Spleen (tissue), 11 donors: ENCODE measurements at regions not wholly inside any gene's neighbourhood (a gene's known extent, or its start where the extent isn't known, plus 50 kb on each side); places are given as distances from the start of the nearest gene placed in this dataset.

Source experiments
- DNase-seq: peaks from one replicate; pipeline ENCODE4 v3.0.0-alpha.2; 2020
- H3K27ac ChIP-seq, 8 donors: fragments of 200-600 bp; sonication (generic) in 7 of 8; 1 replicate in 4 of 8; 2 replicates in 4 of 8; pipeline versions ENCODE4 v1.5.0 to v1.8.0; 2016 to 2021; ENCODE audit warnings: inconsistent platforms in 4 of 8, mild to moderate bottlenecking in 4 of 8, moderate library complexity in 1 of 8
- H3K27me3 ChIP-seq, 7 donors: fragments of 200-600 bp; sonication (generic) in 6 of 7; replicated peaks in 1 of 7; 1 replicate in 4 of 7; 2 replicates in 3 of 7; pipeline versions ENCODE4 v1.5.0 to v1.8.0; 2016 to 2021; ENCODE audit warnings: inconsistent platforms in 3 of 7, mild to moderate bottlenecking in 1 of 7
- H3K36me3 ChIP-seq, 6 donors: fragments of 200-600 bp; sonication (generic) in 5 of 6; 1 replicate in 4 of 6; 2 replicates in 2 of 6; pipeline versions ENCODE4 v1.5.0 to v1.8.0; 2016 to 2021; ENCODE audit warnings: inconsistent platforms in 2 of 6
- H3K4me1 ChIP-seq, 6 donors: fragments of 200-600 bp; sonication (generic) in 5 of 6; 1 replicate in 3 of 6; 2 replicates in 3 of 6; pipeline versions ENCODE4 v1.5.0 to v1.8.0; 2016 to 2021; ENCODE audit warnings: inconsistent platforms in 3 of 6
- H3K4me3 ChIP-seq, 8 donors: fragments of 200-600 bp; sonication (generic) in 7 of 8; 1 replicate in 4 of 8; 2 replicates in 4 of 8; pipeline versions ENCODE4 v1.5.0 to v1.8.0; 2016 to 2021; ENCODE audit warnings: inconsistent platforms in 4 of 8, mild to moderate bottlenecking in 4 of 8, moderate library complexity in 2 of 8
- H3K9me3 ChIP-seq, 8 donors: fragments of 200-600 bp; sonication (generic) in 7 of 8; 1 replicate in 4 of 8; 2 replicates in 4 of 8; pipeline versions ENCODE4 v1.5.0 to v1.8.0; 2016 to 2021; ENCODE audit warnings: inconsistent platforms in 4 of 8
- POLR2A ChIP-seq, 3 donors: fragments of 450-650 bp; IDR thresholded peaks; one replicate each; pipeline ENCODE4 v1.5.1; 2017; ENCODE audit warnings: antibody characterized with exemption in 3 of 3, mild to moderate bottlenecking in 1 of 3
- POLR2AphosphoS5 ChIP-seq, 3 donors: sonication (generic); formaldehyde crosslinking; IDR thresholded peaks; one replicate each; pipeline ENCODE4 v1.5.1; 2017; ENCODE audit warnings: antibody characterized with exemption in 3 of 3
- WGBS, 5 donors: extraction: QIAGEN DNeasy Blood & Tissue Kit in 3 of 5; methylation state at CpG; one replicate each; pipeline versions ENCODE4 v1.1.5 to v1.1.7; 2013 to 2018; 5-methylcytosine and 5-hydroxymethylcytosine counted together
- intact Hi-C: fragments of 100-400 bp; cut with DNase I; formaldehyde crosslinking; loops from one replicate; pipeline ENCODE4 v1.15.0; 2023; ENCODE audit warnings: low total_unique reads
- TF ChIP-seq, protein P1 (sequence below), 11 experiments: fragments of 200-600 bp in 7 of 11; fragments of 450-650 bp in 4 of 11; sonication (generic) in 4 of 11; IDR thresholded peaks in 8 of 11; conservative IDR thresholded peaks in 3 of 11; 1 replicate in 7 of 11; 2 replicates in 4 of 11; pipeline versions ENCODE4 v1.4.0 to v1.8.0; 2016 to 2021; ENCODE audit warnings: antibody characterized with exemption in 11 of 11, inconsistent platforms in 4 of 11, mild to moderate bottlenecking in 1 of 11
- donor health status: healthy with polysubstance abuse.
- donor health status: DM: no; HTN: no; CAD: no; lungs with moderate emphysema.
- donor health status: DM: no; HTN: no; CAD: no.
- donor health status: Bipolar disorder and iron deficiency.
- donor health status: healthy.
- donor health status: DM: no; HTN: no; CAD: no.
- donor health status: DM: yes; HTN: yes; CAD: no.

- H3K4me3 ChIP-seq: no peak overlapping the region
- peak; percentile 80 for DNase-seq
- 25 to 40% (median 30%) methylated on average over 11 of the region's 11 CpGs for WGBS, 5 donors
- H3K27me3 ChIP-seq: no peaks in the 10 kb centered on the region
- peaks cover 0 to 28% (median 10%) of the 10 kb centered on the region in 6 donors for H3K4me1 ChIP-seq
- no peaks in the 10 kb centered on the region for H3K36me3 ChIP-seq
- intact Hi-C loops: loop anchor here (5.0 to 10.0 kb wide), 2 partner anchors 303 to 381 kb away; no protein-coding TSS in a partner anchor
- H3K9me3 ChIP-seq: no peaks in the 10 kb centered on the region
- H3K27ac ChIP-seq: no peak overlapping the region
- TF ChIP-seq POLR2A (IDR thresholded peaks at IDR 0.05): no peak
- TF ChIP-seq, protein P1, sequence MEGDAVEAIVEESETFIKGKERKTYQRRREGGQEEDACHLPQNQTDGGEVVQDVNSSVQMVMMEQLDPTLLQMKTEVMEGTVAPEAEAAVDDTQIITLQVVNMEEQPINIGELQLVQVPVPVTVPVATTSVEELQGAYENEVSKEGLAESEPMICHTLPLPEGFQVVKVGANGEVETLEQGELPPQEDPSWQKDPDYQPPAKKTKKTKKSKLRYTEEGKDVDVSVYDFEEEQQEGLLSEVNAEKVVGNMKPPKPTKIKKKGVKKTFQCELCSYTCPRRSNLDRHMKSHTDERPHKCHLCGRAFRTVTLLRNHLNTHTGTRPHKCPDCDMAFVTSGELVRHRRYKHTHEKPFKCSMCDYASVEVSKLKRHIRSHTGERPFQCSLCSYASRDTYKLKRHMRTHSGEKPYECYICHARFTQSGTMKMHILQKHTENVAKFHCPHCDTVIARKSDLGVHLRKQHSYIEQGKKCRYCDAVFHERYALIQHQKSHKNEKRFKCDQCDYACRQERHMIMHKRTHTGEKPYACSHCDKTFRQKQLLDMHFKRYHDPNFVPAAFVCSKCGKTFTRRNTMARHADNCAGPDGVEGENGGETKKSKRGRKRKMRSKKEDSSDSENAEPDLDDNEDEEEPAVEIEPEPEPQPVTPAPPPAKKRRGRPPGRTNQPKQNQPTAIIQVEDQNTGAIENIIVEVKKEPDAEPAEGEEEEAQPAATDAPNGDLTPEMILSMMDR (IDR thresholded peaks at IDR 0.05 in 8 of 11, conservative IDR thresholded peaks at IDR 0.05 in 3 of 11): peak; percentile 40 to 77 (median 68)
These were observed 79.5 kb upstream of the HTR4 start for GRCh38 chr5:148733601-148734438.

DNA sequence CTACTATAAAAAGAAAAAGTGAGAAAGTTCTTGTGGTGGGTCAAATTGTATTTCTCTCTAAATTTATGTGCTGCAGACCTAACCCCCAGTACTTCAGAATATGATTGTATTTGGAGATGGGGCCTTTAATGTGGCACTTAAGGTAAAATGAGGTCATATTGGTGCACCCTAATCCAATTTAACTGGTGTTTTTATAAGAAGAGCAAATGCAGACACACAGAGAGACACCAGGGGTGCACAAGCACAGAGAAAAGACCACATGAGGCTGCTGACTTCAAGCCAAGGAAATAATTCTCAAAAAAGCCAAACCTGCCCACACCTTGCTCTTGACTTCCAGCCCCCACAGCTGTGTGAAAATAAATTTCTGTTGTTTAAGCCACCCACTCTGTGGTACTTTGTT lies 80.2 kb upstream of the HTR4 start:
- intact Hi-C loops: loop anchor here (5.0 to 10.0 kb wide), 2 partner anchors 303 to 380 kb away; no protein-coding TSS in a partner anchor
- no peak overlapping the region for H3K27ac ChIP-seq
- TF ChIP-seq POLR2AphosphoS5 (IDR thresholded peaks at IDR 0.05): no peak
- no peak for TF ChIP-seq POLR2A (IDR thresholded peaks at IDR 0.05)
- TF ChIP-seq, protein P1 (IDR thresholded peaks at IDR 0.05 in 8 of 11, conservative IDR thresholded peaks at IDR 0.05 in 3 of 11): no peak
- H3K4me3 ChIP-seq: no peak overlapping the region
- H3K4me1 ChIP-seq: peaks cover 0 to 33% (median 10%) of the 10 kb centered on the region in 6 donors
- DNase-seq: no peak
- H3K9me3 ChIP-seq: no peaks in the 10 kb centered on the region
- H3K36me3 ChIP-seq: no peaks in the 10 kb centered on the region
- no peaks in the 10 kb centered on the region for H3K27me3 ChIP-seq

DNA sequence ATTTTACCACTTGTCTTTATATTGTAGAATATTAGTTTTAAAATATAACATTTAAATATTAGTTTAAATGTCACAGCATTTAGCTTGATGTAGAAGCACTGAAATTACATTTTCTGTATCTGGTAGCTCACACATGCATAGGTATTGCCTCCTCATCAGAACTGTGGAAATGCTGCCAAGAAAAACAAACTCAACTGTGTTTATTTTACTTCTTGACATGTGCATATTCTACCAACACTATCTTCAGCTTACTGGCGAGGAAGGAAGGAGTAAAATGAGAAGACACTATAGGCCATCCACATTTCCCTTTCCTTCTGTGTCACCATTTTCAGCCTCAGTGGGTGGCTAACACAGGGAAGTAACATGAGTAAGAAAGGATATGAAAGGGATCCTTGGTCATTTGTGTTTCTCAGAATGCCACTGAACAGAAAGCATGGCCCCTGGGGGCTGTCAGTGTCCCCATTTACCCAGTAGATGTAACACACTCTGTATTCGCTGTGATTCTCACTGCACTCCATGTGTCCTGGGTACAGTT lies 81.0 kb upstream of the HTR4 start:
- no peak for DNase-seq
- no peaks in the 10 kb centered on the region for H3K9me3 ChIP-seq
- TF ChIP-seq, protein P1 (IDR thresholded peaks at IDR 0.05 in 8 of 11, conservative IDR thresholded peaks at IDR 0.05 in 3 of 11): no peak
- TF ChIP-seq POLR2AphosphoS5 (IDR thresholded peaks at IDR 0.05) (no peak), POLR2A (IDR thresholded peaks at IDR 0.05) (no peak)
- WGBS, 5 donors: 76 to 93% (median 81%) methylated on average over 2 of the region's 2 CpGs
- intact Hi-C loops: loop anchor here (10.0 kb wide), 1 partner anchor 379 kb away; no protein-coding TSS in a partner anchor
- H3K27me3 ChIP-seq: no peaks in the 10 kb centered on the region
- H3K27ac ChIP-seq: no peak overlapping the region
- H3K36me3 ChIP-seq: no peaks in the 10 kb centered on the region
- no peak overlapping the region for H3K4me3 ChIP-seq
- peaks cover 0 to 41% (median 12%) of the 10 kb centered on the region in 6 donors for H3K4me1 ChIP-seq

DNA sequence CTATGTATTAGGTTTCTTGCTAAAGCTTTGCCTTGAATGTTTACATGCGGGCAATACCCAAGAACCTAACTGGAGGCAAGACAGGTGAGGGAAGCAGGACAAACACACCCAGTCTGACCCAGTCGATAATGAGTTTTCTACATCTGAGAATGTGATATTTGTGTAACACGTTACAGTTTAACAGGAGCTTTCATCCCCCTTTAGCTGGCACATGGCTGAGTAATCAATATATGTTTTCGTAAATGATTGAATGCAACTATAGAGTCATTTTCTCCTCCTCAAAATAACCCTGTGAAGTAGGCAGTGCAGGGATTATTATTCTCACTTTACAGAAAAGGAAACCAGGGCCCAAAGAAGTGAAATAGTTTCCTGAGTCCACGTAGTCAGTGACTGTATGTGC lies 84.7 kb upstream of the HTR4 start:
- intact Hi-C loops: loop anchor here (10.0 kb wide), 1 partner anchor 376 kb away; no protein-coding TSS in a partner anchor
- Histone ChIP-seq H3K27ac (no peak overlapping the region), H3K4me3 (no peak overlapping the region), H3K9me3 (no peaks in the 10 kb centered on the region), H3K27me3 (no peaks in the 10 kb centered on the region), H3K4me1 (peaks cover 4 to 28% (median 13%) of the 10 kb centered on the region in 6 donors), H3K36me3 (no peaks in the 10 kb centered on the region)
- 75 to 83% (median 76%) methylated on average over 5 of the region's 5 CpGs for WGBS, 5 donors
- TF ChIP-seq, protein P1 (IDR thresholded peaks at IDR 0.05 in 8 of 11, conservative IDR thresholded peaks at IDR 0.05 in 3 of 11): no peak
- no peak for TF ChIP-seq POLR2A (IDR thresholded peaks at IDR 0.05)
- TF ChIP-seq POLR2AphosphoS5 (IDR thresholded peaks at IDR 0.05): no peak
- no peak for DNase-seq
